Mammary epithelial cell (primary cell): ENCODE measurements at regions not wholly inside any gene's neighbourhood (a gene's known extent, or its start where the extent isn't known, plus 50 kb on each side); places are given as distances from the start of the nearest gene placed in this dataset.

Source experiments
- EZH2 ChIP-seq: IDR thresholded peaks from 2 replicates; pipeline ENCODE4 v1.6.1; 2012; ENCODE audit warnings: low read length, inconsistent platforms, borderline replicate concordance
- TF ChIP-seq, protein P1 (sequence below), 2 donors: IDR thresholded peaks in 1 of 2; conservative IDR thresholded peaks in 1 of 2; 2 replicates each; pipeline ENCODE4 v1.5.1; 2011 to 2012; ENCODE audit warnings: inconsistent platforms in 2 of 2, low read length in 2 of 2, mild to moderate bottlenecking in 2 of 2, control low read depth in 1 of 2, low read depth in 1 of 2; ENCODE audit not compliant: insufficient read depth in 1 of 2; ENCODE audit errors: extremely low read depth in 1 of 2

DNA sequence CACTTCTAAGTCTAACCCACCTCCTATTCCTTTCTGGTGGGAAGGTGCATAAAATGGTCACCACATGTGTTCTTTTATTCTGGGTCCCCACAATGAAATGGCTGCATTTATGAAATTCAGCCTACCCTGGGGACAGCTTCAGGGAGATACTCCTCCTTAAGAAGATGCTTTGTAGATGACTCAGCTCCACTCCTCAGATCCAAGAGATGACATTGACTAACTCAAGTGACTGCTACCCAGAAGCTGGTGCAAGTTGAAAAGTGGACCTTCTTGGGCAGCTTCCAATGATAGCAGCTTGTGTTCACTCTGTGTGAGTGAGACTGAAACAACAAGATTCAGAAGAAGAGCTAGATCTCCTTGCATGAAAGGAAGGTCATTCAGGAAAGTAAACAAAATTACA is 113.4 kb downstream of the SCP2D1 start:
- TF ChIP-seq, protein P1, sequence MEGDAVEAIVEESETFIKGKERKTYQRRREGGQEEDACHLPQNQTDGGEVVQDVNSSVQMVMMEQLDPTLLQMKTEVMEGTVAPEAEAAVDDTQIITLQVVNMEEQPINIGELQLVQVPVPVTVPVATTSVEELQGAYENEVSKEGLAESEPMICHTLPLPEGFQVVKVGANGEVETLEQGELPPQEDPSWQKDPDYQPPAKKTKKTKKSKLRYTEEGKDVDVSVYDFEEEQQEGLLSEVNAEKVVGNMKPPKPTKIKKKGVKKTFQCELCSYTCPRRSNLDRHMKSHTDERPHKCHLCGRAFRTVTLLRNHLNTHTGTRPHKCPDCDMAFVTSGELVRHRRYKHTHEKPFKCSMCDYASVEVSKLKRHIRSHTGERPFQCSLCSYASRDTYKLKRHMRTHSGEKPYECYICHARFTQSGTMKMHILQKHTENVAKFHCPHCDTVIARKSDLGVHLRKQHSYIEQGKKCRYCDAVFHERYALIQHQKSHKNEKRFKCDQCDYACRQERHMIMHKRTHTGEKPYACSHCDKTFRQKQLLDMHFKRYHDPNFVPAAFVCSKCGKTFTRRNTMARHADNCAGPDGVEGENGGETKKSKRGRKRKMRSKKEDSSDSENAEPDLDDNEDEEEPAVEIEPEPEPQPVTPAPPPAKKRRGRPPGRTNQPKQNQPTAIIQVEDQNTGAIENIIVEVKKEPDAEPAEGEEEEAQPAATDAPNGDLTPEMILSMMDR (conservative IDR thresholded peaks at IDR 0.05 in 1 of 2, IDR thresholded peaks at IDR 0.05 in 1 of 2; ENCODE audit: extremely low read depth in 1 of 2, insufficient read depth in 1 of 2, low read depth in 1 of 2, low read length in 2 of 2): no peak
- no peak for TF ChIP-seq EZH2
